ENCODE measurements at regions not wholly inside any gene's neighbourhood (a gene's known extent, or its start where the extent isn't known, plus 50 kb on each side); places are given as distances from the start of the nearest gene placed in this dataset.

DNA sequence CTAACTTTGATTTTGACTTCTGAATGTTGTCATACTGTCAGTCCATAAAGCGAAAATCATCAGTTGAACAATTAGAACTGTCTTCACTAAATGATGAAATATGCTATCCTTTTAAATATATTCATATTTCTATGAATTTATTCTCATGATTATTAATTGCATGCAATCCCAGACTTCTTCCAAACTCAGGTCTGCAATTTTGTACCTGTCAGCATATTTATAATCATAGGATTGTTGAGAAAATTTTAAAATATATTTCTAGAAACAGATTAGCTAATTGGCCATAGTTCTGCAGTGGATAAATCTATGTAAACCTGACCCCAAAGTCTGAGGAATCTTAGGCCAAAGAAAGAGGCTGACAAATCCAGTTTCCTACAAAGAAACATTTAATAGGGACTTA lies 347.5 kb downstream of the SLCO4C1 start:
- TF ChIP-seq, protein P1, sequence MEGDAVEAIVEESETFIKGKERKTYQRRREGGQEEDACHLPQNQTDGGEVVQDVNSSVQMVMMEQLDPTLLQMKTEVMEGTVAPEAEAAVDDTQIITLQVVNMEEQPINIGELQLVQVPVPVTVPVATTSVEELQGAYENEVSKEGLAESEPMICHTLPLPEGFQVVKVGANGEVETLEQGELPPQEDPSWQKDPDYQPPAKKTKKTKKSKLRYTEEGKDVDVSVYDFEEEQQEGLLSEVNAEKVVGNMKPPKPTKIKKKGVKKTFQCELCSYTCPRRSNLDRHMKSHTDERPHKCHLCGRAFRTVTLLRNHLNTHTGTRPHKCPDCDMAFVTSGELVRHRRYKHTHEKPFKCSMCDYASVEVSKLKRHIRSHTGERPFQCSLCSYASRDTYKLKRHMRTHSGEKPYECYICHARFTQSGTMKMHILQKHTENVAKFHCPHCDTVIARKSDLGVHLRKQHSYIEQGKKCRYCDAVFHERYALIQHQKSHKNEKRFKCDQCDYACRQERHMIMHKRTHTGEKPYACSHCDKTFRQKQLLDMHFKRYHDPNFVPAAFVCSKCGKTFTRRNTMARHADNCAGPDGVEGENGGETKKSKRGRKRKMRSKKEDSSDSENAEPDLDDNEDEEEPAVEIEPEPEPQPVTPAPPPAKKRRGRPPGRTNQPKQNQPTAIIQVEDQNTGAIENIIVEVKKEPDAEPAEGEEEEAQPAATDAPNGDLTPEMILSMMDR (conservative IDR thresholded peaks at IDR 0.05; ENCODE audit: low read length) = no peak
- TF ChIP-seq EZH2phosphoT487 (IDR thresholded peaks at IDR 0.05; ENCODE audit: borderline replicate concordance, low read depth, low read length) = no peak

Measured in OCI-LY7 (cell line).